GM18870 (cell line): ENCODE measurements at regions not wholly inside any gene's neighbourhood (a gene's known extent, or its start where the extent isn't known, plus 50 kb on each side); places are given as distances from the start of the nearest gene placed in this dataset.
"Not testable (repeated sequence)": the region's sequence is repeated elsewhere in the genome, so short reads cannot be mapped to it uniquely, and the experiment has no call there.

Source experiments
- ATAC-seq: cut with Tn5 transposase; IDR thresholded peaks from one replicate; pipeline ENCODE4 v1.9.1; 2021; ENCODE audit warnings: moderate library complexity; ENCODE audit not compliant: unreplicated experiment

DNA sequence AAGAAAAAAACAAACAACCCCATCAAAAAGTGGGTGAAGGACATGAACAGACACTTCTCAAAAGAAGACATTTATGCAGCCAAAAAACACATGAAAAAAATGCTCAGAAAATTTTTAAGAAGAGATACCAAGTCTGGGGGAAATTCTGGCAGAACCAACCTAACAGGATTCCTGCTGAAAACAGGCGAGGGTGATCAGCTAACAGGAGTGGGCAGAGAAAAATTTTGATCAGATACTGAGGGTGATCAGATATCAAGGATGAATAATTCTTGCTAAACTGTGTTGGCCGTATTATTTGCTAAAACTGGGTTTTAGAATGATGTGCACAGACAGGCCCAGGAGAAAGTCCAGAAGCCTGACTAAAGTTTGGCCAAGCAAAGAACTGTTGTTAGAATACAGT, 557.3 kb downstream of the CD109 start:
- ATAC-seq = no peak

DNA sequence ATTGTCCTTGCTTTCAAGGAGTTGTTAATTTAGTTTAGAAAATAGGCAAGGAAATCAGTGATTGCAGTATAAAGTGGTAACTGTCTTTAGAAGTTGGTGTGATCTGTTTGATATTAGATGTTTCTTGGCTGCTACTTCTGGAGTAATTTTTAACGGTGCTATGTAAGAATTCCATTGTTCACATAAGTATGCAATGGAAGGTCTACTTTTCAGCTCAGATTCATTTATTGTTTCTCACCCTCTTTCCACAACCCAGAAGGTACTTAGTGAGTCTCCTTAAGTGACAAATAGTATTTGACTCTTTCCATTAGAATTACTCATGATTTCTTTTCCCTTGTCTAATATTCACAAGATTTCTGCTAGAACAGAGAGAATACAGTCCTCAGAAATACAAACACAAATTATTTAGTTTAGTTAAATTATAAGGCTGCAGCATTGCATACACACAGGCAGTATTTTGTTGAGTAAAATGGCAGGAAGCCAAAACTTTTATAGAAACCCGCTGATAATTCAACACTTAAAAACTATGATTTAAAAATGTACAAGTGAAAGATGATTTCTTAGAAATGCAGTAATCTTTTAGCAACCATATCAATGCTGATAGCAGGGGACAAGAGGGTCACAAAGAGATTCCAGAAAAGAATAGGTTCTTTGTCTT, 554.3 kb downstream of the CD109 start:
- peak; percentile 4 for ATAC-seq

DNA sequence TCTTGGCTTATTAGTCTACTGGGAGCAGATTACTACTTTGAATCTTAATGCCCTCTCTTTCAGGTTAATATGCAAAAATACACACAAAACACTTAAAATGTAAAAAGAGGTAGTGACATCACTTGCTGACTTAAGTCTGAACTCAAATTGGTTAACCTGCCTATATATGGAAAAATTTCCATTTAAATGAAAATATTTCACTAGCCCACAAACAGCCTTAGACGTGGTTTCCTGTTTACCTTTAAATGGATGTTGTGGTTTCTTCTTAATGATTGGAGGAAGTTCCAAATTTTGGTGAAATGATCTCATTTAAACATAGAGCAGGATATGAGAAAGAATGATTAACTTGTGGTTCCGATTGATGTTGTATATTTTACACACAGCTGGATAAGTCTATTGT, 553.7 kb downstream of the CD109 start:
- ATAC-seq = peak; percentile 90

DNA sequence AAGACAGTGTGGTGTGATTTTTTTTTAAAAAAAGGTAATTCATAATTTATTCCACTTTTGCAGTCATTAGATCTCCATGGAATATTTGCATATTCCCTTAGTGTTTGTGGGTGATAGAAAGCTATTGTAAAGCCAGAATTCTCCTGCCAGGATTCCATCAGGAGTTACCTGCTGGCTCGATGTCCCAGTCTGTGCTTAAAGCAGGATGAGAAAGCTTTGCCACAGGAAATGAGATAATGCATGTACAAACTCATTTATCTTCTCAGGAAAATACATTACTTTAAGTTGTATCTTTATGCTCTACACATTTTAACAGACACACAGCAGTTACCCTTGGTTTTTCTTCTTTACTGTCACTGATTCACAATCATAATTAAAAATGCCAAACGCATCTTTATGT, 553.0 kb downstream of the CD109 start:
- no peak for ATAC-seq

DNA sequence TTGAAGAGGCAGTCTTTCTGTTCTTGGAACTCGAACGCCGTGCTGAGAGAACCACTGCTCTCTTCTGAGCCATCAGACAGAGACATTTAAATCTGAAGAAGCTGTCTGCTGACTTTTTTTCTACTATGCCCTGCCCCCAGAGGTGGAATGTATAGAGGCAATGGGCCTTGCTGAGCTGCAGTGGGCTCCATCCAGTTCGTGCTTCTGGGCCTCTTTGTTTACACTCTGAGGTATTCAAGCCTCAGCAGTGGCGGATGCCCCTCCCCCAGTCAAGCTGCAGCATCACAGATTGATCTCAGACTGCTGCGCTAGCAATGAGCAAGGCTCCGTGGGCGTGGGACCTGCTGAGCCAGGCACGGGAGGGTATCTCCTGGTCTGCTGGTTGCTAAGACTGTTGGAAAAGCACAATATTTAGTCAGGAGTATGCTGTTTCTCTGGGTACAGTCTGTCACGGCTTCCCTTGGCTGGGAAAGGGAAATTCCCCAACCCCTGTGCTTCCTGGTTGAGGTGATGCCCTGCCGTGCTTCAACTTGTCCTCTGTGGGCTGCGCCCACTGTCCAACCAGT, 526.8 kb downstream of the CD109 start:
- ATAC-seq = no peak

DNA sequence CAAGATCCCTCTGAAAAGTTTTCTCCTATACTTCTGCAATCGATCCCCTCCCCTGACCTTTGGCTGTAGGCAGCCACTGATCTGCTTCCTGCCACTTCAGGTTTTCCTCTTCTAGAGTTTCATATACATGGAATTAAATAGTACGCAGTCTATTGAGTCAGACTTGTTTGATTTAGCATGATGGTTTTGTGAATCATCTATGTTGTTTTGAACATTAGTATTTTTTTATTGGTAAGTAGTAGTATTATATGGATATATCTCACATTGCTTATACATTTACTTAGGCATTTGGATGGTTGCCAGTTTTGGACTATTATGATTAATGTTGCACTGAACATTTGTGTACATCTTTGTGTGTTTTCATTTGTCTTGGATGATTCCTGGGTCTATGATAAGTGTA, 518.0 kb downstream of the CD109 start:
- no peak for ATAC-seq

DNA sequence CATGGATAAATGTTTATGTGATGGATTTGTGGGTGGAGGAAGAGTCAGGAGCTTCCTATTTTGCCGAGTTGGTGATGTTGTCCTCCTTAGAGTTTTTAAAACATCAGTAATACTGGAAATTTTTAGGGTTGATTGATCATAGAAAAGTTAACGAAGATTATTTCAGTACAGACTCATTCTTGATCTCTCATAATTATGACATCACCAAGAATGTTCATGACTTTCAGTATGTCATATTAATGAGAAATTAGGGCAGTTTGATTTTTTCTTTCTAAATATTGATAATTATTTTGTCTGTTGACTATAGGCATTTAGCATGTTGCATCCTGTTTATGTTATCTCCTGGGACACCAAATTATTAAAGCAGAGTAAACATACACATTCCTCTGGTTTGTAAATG, 512.2 kb downstream of the CD109 start:
- no peak for ATAC-seq

DNA sequence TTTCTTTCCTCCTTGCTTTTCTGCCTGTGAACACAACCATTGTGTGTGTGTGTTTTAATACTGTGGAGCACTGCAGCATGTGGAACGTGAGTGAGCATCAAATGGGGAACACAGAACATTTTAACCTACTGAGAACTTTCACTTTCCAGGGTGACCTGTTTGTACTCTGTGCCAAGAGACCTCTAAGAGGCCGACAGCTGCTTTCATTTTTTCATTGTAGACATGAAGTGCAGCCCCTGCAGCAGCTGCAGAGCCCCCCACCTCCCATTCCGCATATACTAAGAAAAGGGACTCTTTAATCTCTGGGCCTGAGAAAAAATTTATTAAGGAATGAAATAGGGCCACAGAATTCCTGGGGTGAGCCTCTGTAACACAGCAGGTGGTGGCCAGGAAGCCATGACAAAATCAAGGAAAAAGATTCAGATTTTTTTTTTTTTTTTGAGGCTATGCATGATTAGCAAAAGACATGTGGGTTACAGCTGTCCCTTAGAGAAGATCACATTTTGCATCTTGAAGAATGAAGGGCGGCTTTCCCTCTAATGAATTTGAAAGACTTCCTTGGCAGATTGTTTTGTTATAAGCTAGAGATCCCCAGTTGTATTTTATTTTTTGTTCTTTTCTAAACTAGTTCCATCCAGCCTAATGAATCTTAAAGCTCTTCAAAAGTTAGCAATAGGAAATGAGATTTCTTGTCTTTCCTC, 503.4 kb downstream of the CD109 start:
- ATAC-seq = peak; percentile 47

DNA sequence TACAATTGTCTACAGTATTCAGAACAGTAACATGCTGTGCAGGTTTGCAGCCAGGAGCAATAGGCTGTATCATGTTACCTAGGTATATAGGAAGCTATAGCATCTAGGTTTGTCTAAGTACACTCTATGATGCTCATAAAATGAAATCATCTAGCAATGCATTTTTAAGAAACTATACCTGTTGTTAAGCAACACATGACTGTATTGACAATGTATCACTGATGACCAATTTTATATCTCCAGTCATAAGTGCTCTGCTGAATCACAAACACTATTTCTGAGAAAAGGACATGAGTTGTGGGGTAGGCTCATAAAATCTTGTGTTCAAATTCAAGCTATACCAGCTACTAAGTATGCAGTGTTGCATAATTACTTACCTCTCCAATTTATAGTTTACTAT, 501.3 kb downstream of the CD109 start:
- ATAC-seq = no peak

DNA sequence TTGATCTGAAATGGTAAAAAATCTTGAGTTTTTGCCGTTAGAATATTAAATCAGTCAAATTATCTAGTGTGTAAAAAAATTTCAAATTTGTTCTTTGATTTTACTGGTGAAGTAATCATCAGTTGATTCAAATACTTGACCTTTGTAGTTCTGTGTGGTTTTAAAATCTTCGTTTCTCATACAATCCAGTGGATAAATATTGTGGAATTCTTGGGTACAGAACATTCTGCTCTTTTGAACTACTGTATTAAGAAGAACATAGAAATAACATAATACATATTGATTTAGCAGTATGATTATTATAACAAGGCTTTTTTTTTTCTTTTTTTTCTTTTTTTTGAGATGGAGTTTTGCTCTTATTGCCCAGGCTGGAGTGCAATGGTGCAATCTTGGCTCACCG, 491.8 kb downstream of the CD109 start:
- no peak for ATAC-seq

DNA sequence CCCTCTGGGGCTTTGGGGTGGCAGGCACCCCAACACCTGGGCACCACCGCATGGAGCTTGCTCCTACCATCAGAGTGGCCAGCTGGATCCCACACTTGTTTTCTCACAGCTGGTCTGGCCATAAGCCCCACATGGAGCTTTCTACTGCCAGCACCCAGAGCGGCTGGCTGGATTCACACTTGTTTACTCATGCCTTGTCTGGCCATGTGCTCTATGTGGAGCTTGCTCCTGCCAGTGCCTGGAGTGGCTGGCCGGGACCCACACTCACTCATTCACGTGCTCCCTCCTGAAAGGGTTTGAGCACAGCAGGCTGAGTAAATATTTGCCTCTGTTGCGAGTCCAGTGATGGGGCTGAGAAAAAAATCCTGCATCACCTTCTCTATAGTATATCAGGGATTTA, 487.0 kb downstream of the CD109 start:
- ATAC-seq = no peak

DNA sequence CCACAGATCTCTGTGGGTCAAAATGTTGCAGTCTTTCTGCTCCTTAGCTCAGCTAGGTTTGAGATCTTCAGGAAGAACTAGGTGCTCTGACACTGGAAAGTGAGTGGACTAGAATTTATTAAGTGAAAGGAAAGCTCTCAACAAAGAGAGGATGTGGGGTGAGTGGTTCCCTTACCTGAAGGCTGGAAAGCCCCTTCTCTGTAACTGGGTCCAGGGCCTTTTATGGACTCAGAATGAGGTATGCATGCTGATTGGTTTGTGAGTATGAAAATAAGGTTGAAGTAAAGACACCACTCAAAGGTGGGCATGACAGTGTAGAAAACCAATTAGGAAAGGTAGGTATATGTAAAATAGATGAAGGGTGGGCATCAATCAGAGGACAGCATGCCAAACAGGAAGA, 485.5 kb downstream of the CD109 start:
- no peak for ATAC-seq

DNA sequence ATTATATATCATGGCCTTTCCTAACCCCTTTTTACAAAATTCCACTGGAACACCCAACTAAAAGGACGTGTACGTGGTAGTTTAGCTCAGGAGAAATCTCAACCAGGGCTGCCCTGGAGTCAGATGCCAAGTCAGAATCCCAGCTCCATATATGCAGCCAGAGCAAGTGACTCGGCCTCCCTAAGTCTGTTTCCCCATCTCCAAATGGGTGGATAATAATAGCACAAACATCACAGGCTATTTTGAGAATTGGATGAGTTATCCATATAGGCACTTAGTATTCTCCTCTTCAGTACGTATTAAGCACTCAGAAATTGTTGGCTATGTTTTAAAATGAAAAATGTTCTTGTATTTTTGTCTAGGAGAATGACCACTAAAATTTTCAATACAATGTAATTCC, 481.5 kb downstream of the CD109 start:
- ATAC-seq = no peak

DNA sequence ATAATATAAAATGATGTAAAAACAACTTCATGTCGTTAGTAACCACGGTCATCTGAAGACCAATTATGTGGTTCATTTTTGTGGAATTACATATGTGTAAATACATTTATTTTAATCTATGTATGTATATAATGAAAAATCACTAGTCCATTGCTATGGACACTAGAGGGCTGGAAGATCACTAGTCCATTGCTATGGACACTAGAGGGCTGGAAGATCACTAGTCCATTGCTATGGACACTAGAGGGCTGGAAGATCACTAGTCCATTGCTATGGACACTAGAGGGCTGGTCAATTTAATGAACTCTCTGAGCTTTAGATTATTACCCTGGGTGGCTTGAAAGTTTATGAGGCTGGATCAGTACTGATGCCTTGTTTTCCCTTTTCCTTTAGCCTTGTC, 474.5 kb downstream of the CD109 start:
- not testable (repeated sequence) for ATAC-seq

DNA sequence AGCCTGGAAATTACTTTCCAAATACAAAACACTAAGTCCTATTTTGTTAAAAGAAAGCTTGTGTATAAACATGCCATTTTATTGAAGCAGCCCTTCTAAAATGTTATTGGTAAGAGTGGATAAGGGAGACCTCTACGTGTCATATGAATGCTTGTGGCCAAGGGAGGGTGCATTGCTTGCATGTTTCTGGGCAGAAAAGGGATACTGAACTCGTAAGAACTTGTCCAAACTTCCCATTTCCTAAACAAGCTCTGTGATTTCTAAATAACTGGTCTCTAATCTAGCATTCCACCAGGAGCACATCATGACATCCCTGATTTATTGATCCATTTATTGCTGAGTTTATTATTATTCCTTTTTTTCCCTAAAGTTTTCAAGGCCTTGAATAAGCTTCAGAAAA, 474.1 kb downstream of the CD109 start:
- ATAC-seq = no peak

DNA sequence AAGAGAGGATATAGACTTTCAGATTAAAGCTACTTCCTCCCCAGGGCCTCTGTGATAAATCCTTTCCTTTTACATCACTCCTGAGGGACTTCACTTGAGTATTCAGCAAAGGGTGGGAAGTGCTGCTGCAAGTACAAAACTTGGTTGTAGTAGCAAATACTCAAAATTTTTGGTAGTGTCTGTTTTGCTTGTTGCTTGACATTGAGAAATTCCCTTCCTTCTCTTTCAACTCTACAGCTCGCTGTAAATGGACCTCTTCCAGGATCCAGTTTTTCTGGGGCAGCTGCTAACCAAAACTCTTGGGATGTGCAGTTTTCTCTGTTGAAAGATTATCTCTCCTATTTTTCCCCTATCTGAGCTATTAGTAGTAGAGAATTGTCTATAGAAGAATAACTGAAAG, 472.0 kb downstream of the CD109 start:
- no peak for ATAC-seq

DNA sequence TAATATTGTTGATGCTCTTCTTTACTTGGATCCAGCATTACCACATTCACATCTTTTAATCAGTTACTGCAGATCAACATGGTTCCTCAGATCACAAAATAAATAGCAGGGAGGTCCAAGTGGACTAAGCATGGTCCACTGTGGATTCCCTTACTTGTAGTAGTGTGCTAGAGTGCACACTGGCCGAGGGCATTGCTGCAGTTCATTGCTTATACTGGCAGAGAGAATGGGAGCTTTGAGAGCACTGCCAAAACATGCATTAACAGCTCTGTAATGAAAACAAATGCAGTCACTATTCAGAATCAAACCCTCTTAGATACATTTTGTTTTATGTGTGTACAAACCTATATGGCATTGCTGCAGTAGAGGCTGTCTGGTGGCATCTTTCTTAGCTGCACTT, 471.5 kb downstream of the CD109 start:
- ATAC-seq = no peak

DNA sequence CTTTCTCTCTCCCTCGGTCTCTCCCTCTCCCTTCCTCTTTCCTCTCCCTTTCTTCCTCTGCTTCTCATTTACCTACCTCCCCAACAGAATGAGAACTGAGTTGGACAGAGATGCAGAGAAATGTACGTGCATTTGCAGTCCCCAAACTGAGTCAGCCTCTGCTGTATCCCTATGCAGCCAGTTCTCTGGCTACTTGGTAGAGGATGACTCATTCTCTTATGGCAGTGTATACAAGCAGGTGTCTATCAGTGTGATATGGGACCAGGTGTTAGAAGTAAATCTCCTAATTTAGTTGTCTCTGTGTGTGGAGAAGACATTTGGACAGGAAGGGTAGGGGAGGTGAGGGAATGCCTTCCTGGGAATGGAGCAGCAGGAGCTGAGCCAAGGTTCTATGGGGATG, 470.8 kb downstream of the CD109 start:
- ATAC-seq = no peak

DNA sequence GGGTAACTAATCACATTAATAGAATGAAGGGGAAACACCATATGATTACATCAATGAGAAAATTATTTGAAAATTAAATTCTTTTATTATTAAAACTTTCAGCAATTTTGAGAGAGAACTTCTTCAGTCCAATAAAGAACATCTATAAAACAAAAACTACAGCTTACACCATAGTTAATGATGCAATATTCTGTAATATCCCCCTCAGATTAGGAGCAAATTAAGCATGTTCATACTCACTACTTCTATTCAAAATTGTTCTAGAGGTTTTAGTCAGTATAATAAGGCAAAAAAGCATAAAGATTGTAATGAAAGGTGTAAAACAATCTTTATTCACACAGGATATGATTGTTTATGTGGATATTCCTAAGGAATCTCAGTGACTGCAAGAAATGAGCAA, 465.4 kb downstream of the CD109 start:
- ATAC-seq = no peak

DNA sequence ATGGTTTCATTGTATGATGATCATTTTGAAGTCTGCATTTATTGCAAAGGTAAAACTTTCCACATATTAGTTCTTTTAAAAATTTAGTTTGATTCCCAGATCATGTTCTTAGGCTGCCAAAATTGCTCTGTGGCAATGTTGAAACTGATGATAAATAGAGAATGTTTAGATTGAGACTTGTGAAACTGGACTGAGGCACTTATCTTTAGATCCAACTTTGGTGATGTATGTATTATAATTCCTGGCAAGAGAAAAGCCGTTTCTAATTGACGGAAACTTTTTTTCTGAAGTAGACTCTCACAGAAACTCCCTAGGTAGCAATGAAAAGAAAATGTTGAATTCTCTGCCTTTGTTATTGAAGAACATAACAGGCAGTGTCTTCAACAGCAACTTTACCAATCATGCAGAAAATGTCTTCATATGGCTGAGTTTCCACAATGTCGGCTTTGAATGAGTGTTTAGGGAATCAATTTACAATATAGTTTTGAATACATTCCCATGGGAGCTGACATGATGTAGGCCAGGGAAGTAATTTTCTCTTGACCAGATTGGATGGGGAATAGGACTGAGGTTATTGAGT, 456.2 kb downstream of the CD109 start:
- no peak for ATAC-seq

DNA sequence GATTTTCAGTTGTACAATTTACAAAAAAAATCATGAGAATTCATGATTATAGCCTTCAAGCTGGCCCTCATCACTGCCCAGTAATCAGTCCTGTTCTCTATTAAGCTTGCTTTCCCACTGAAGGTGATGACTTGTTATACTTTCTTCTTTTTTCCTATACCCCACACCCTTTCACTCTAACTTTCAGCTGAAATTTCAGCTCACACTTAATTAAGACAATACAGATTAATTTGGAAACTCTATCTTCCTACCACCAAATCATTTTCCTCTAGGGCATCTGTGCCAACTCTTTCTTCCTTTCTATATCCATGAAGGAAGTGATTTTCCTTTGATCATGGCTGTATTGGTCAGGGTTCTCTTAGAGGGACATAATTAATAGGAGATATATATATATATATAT, 449.9 kb downstream of the CD109 start:
- no peak for ATAC-seq

DNA sequence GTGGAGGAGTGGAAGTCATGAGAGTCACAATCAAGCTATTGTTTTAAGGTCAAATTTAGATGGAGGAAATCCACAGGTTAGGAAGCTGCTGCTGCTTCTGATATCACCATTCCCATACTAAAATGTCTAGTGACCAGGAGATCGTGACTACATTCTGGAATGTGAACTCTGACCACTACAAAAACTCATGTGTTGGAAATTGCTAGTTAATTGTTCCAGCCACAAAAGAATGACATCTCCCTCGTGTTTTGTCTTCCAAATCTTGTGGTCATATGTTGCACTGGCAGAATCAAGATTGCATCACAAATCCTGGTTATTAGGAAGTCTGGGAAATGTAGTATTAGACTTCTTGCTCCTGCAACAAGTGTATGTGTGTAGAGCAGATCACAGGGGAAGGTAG, 441.9 kb downstream of the CD109 start:
- ATAC-seq = no peak
